HCT116 (cell line): ENCODE measurements at regions not wholly inside any gene's neighbourhood (a gene's known extent, or its start where the extent isn't known, plus 50 kb on each side); places are given as distances from the start of the nearest gene placed in this dataset.

Experiments
- ATAC-seq: fragments of 200-7000 bp; cut with Tn5 transposase; 2 replicates; pipeline ENCODE4 v1.9.1; 2020; ENCODE audit warnings: mild to moderate bottlenecking, moderate library complexity
- BruUV-seq: library from RNA; stranded (reverse); fragments of 400-500 nt; replicated peaks from 2 replicates; lab custom pipeline; 2021; lab: Mats Ljungman, UMichigan
- CTCF ChIA-PET: fragments of 300-600 bp; sonication (Branson Sonifier 250); formaldehyde crosslinking; loops from one replicate; lab custom pipeline; 2021; ENCODE audit warnings: antibody characterized with exemption; lab: Charles Lee
- POLR2A ChIA-PET: fragments of 300-600, 350-600 bp; sonication (Branson Sonifier 250); formaldehyde crosslinking; loops from one replicate; lab custom pipeline; 2021; ENCODE audit warnings: antibody characterized with exemption; lab: Charles Lee
- RAD21 ChIA-PET, 2 experiments: fragments of 300-600 bp; sonication (Branson Sonifier 250); formaldehyde crosslinking; loops; one replicate each; lab custom pipeline; 2023; ENCODE audit warnings: low total read pairs in 2 of 2; ENCODE audit not compliant: uncharacterized antibody in 2 of 2, unreplicated experiment in 2 of 2, low non-redundant PET in 1 of 2; lab: Charles Lee
- DNase-seq: peaks from one replicate; pipeline ENCODE4 v3.0.0-alpha.2; 2010; ENCODE audit warnings: low read depth, low spot score
- H2AFZ ChIP-seq: fragments of 200-600 bp; shearing (Covaris generic), sonication (generic); 2 replicates; pipeline ENCODE4 v1.6.1; 2017; ENCODE audit warnings: low read depth, mixed run types, mixed read lengths, antibody characterized with exemption, low read length; ENCODE audit not compliant: poor library complexity, severe bottlenecking
- H3K27ac ChIP-seq: 2 replicates; pipeline ENCODE4 v1.5.1; 2012; ENCODE audit warnings: low read depth, low read length
- H3K27me3 ChIP-seq: fragments of 200-600 bp; sonication (generic); 2 replicates; pipeline ENCODE4 v1.6.1; 2016; ENCODE audit warnings: mixed run types, low read length, mixed read lengths; ENCODE audit not compliant: insufficient read depth
- H3K36me3 ChIP-seq, 2 experiments: fragments of 200-500 bp in 1 of 2; fragments of 200-600 bp in 1 of 2; sonication (Bioruptor generic) in 1 of 2; sonication (generic) in 1 of 2; 2 replicates each; pipeline versions ENCODE4 v1.5.1 to v1.6.1; 2014 to 2016; ENCODE audit warnings: low read length in 2 of 2, inconsistent platforms in 1 of 2, mixed read lengths in 1 of 2, mixed run types in 1 of 2; ENCODE audit not compliant: insufficient read depth in 2 of 2, control insufficient read depth in 1 of 2
- H3K4me1 ChIP-seq, 2 experiments: fragments of 200-600 bp in 1 of 2; sonication (generic) in 1 of 2; 2 replicates each; pipeline versions ENCODE4 v1.5.1 to v1.6.1; 2012 to 2017; ENCODE audit warnings: low read length in 2 of 2, inconsistent platforms in 1 of 2, mild to moderate bottlenecking in 1 of 2, mixed read lengths in 1 of 2, mixed run types in 1 of 2, moderate library complexity in 1 of 2; ENCODE audit not compliant: insufficient read depth in 2 of 2, control insufficient read depth in 1 of 2
- H3K4me2 ChIP-seq: fragments of 200-600 bp; sonication (generic); 2 replicates; pipeline ENCODE4 v1.6.1; 2017; ENCODE audit warnings: mixed run types, low read length, mixed read lengths
- H3K4me3 ChIP-seq, 2 experiments: fragments of 200-600 bp in 1 of 2; sonication (generic) in 1 of 2; replicated peaks in 1 of 2; 2 replicates each; pipeline ENCODE4 v1.5.1; 2011 to 2016; ENCODE audit warnings: low read length in 2 of 2, control low read depth in 1 of 2, low read depth in 1 of 2, mild to moderate bottlenecking in 1 of 2, mixed read lengths in 1 of 2, mixed run types in 1 of 2
- H3K79me2 ChIP-seq: fragments of 200-600 bp; sonication (generic); 2 replicates; pipeline ENCODE4 v1.6.1; 2017; ENCODE audit warnings: mild to moderate bottlenecking, mixed run types, low read length, moderate library complexity, mixed read lengths; ENCODE audit not compliant: insufficient read depth
- H3K9ac ChIP-seq: fragments of 200-600 bp; sonication (generic); 2 replicates; pipeline ENCODE4 v1.6.1; 2016; ENCODE audit warnings: low read length, mixed read lengths
- H3K9me2 ChIP-seq: fragments of 200-600 bp; sonication (generic), shearing (Covaris generic); 2 replicates; pipeline ENCODE4 v1.6.1; 2017; ENCODE audit warnings: mixed run types, mild to moderate bottlenecking, moderate library complexity; ENCODE audit not compliant: insufficient read depth
- H3K9me3 ChIP-seq, 2 experiments: fragments of 200-500 bp in 1 of 2; fragments of 200-600 bp in 1 of 2; sonication (Bioruptor generic) in 1 of 2; sonication (generic) in 1 of 2; 2 replicates each; pipeline ENCODE4 v1.6.1; 2014 to 2017; ENCODE audit warnings: low read length in 2 of 2, mixed read lengths in 2 of 2, inconsistent platforms in 1 of 2, low read depth in 1 of 2, mild to moderate bottlenecking in 1 of 2, mixed run types in 1 of 2, moderate library complexity in 1 of 2; ENCODE audit not compliant: control insufficient read depth in 1 of 2, insufficient read depth in 1 of 2
- H4K20me1 ChIP-seq: fragments of 200-600 bp; sonication (generic), shearing (Covaris generic); 2 replicates; pipeline ENCODE4 v1.6.1; 2017; ENCODE audit warnings: mixed run types, mild to moderate bottlenecking, moderate library complexity; ENCODE audit not compliant: insufficient read depth
- CEBPB ChIP-seq: IDR thresholded peaks from 2 replicates; pipeline ENCODE4 v1.6.1; 2012; ENCODE audit warnings: low read depth
- CTCF ChIP-seq, 3 experiments: fragments of 200-600 bp in 1 of 3; sonication (generic) in 1 of 3; IDR thresholded peaks in 2 of 3; conservative IDR thresholded peaks in 1 of 3; 2 replicates each; pipeline ENCODE4 v1.5.1; 2012 to 2017; ENCODE audit warnings: low read depth in 2 of 3, low read length in 2 of 3, antibody characterized with exemption in 1 of 3, borderline replicate concordance in 1 of 3, control low read depth in 1 of 3, mild to moderate bottlenecking in 1 of 3, mixed read lengths in 1 of 3, mixed run types in 1 of 3, moderate library complexity in 1 of 3; ENCODE audit not compliant: insufficient read depth in 1 of 3
- EGR1 ChIP-seq: IDR thresholded peaks from 2 replicates; pipeline ENCODE4 v1.6.1; 2012; ENCODE audit warnings: low read depth
- ELF1 ChIP-seq: IDR thresholded peaks from 2 replicates; pipeline ENCODE4 v1.6.1; 2012; ENCODE audit warnings: low read depth, borderline replicate concordance
- EZH2phosphoT487 ChIP-seq: fragments of 200-600 bp; IDR thresholded peaks from 2 replicates; pipeline ENCODE4 v1.6.1; 2018; ENCODE audit warnings: antibody characterized with exemption, borderline replicate concordance
- FOSL1 ChIP-seq: IDR thresholded peaks from 2 replicates; pipeline ENCODE4 v1.6.1; 2012; ENCODE audit warnings: low read depth
- JUND ChIP-seq: IDR thresholded peaks from 2 replicates; pipeline ENCODE4 v1.6.1; 2012
- MAX ChIP-seq: IDR thresholded peaks from 2 replicates; pipeline ENCODE4 v1.6.1; 2012
- POLR2AphosphoS5 ChIP-seq: IDR thresholded peaks from 2 replicates; pipeline ENCODE4 v1.6.1; 2011; ENCODE audit warnings: mild to moderate bottlenecking, low read depth, low read length, moderate library complexity
- REST ChIP-seq: IDR thresholded peaks from 2 replicates; pipeline ENCODE4 v1.6.1; 2012; ENCODE audit warnings: low read depth
- SIN3A ChIP-seq: IDR thresholded peaks from 2 replicates; pipeline ENCODE4 v1.6.1; 2012; ENCODE audit warnings: low read depth
- SRF ChIP-seq: IDR thresholded peaks from 2 replicates; pipeline ENCODE4 v1.6.1; 2012; ENCODE audit warnings: low read depth
- YY1 ChIP-seq: IDR thresholded peaks from 2 replicates; pipeline ENCODE4 v1.6.1; 2011; ENCODE audit warnings: low read length, low read depth, moderate library complexity, mild to moderate bottlenecking; ENCODE audit not compliant: insufficient replicate concordance; ENCODE audit errors: extremely low read depth
- ZBTB33 ChIP-seq: IDR thresholded peaks from 2 replicates; pipeline ENCODE4 v1.6.1; 2011; ENCODE audit warnings: mild to moderate bottlenecking, low read length, moderate library complexity; ENCODE audit not compliant: insufficient replicate concordance; ENCODE audit errors: extremely low read depth
- intact Hi-C: fragments of 100-400 bp; cut with micrococcal nuclease; formaldehyde crosslinking; loops from 2 replicates; pipeline ENCODE4 v1.10.0; 2022

GRCh38 chr2:51299370-51299769, 267.4 kb upstream of the NRXN1 start (continued):
- no peak for TF ChIP-seq REST
- TF ChIP-seq FOSL1, result no peak
- TF ChIP-seq JUND, result no peak
- TF ChIP-seq EZH2phosphoT487, result no peak
- TF ChIP-seq SIN3A, result no peak
- TF ChIP-seq POLR2AphosphoS5, result no peak
- TF ChIP-seq CEBPB, result no peak

- no peaks in the 10 kb centered on the region for H3K36me3 ChIP-seq
- ChIA-PET POLR2A (no interaction called here), RAD21 (no interaction called here), CTCF (no interaction called here)
- H3K9ac ChIP-seq, result no peak overlapping the region
- H3K27me3 ChIP-seq, result no peaks in the 10 kb centered on the region
- BruUV-seq, result no TSS peak
- H3K4me3 ChIP-seq, result no peak overlapping the region
- intact Hi-C loops, result no loop called here
- H3K4me2 ChIP-seq, result no peak overlapping the region
- no peaks in the 10 kb centered on the region for H3K9me3 ChIP-seq
- no peak overlapping the region for H3K27ac ChIP-seq
- no peaks in the 10 kb centered on the region for H4K20me1 ChIP-seq
- H3K4me1 ChIP-seq, result no peaks in the 10 kb centered on the region
- no peaks in the 10 kb centered on the region for H3K9me2 ChIP-seq
- H3K79me2 ChIP-seq, result no peaks in the 10 kb centered on the region
- ATAC-seq (no peak), DNase-seq (no peak)
- H2AFZ ChIP-seq, result no peak overlapping the region
- TF ChIP-seq CTCF (IDR thresholded peaks at IDR 0.05 in 2 of 3, conservative IDR thresholded peaks at IDR 0.05 in 1 of 3; ENCODE audit: borderline replicate concordance in 1 of 3, insufficient read depth in 1 of 3, low read depth in 2 of 3, low read length in 2 of 3) (no peak), REST (no peak), SIN3A (no peak), ZBTB33 (no peak), ELF1 (no peak), EGR1 (no peak), YY1 (no peak), MAX (no peak), SRF (no peak)
Measured at GRCh38 chr2:51297488-51297887, 265.6 kb upstream of the NRXN1 start.
